ENCODE measurements at regions not wholly inside any gene's neighbourhood (a gene's known extent, or its start where the extent isn't known, plus 50 kb on each side); places are given as distances from the start of the nearest gene placed in this dataset.

- TF ChIP-seq CTCF (IDR thresholded peaks at IDR 0.05; ENCODE audit: low read depth, low read length) = no peak
- TF ChIP-seq EZH2phosphoT487 (IDR thresholded peaks at IDR 0.05; ENCODE audit: low read depth) = no peak
Observed at GRCh38 chr9:30075022-30075421, 2309.4 kb upstream of the ACO1 start.
